NT2/D1 (cell line): ENCODE measurements at regions not wholly inside any gene's neighbourhood (a gene's known extent, or its start where the extent isn't known, plus 50 kb on each side); places are given as distances from the start of the nearest gene placed in this dataset.

ENCODE experiments used
- DNase-seq: peaks from one replicate; pipeline ENCODE4 v3.0.0-alpha.2; 2011; ENCODE audit warnings: low read depth, low spot score
- H3K27me3 ChIP-seq: 2 replicates; pipeline ENCODE4 v1.6.0; 2011; ENCODE audit warnings: mild to moderate bottlenecking; ENCODE audit not compliant: insufficient read length, insufficient read depth
- H3K36me3 ChIP-seq: 2 replicates; pipeline ENCODE4 v1.6.1; 2011; ENCODE audit warnings: mild to moderate bottlenecking, low read length, mixed read lengths; ENCODE audit not compliant: insufficient read depth, insufficient read length
- H3K4me1 ChIP-seq: 2 replicates; pipeline ENCODE4 v1.5.1; 2011; ENCODE audit not compliant: insufficient read depth, insufficient read length
- H3K4me3 ChIP-seq: 2 replicates; pipeline ENCODE4 v1.5.1; 2011; ENCODE audit warnings: low read depth; ENCODE audit not compliant: insufficient read length
- H3K9ac ChIP-seq: 2 replicates; pipeline ENCODE4 v1.6.0; 2011; ENCODE audit warnings: low read depth; ENCODE audit not compliant: insufficient read length
- H3K9me3 ChIP-seq: 2 replicates; pipeline ENCODE4 v1.5.1; 2011; ENCODE audit warnings: mild to moderate bottlenecking, low read length; ENCODE audit not compliant: insufficient read depth
- SUZ12 ChIP-seq: IDR thresholded peaks from 2 replicates; pipeline ENCODE4 v1.6.1; 2011; ENCODE audit not compliant: insufficient read length, insufficient read depth; ENCODE audit errors: extremely low read depth
- YY1 ChIP-seq: IDR thresholded peaks from 2 replicates; pipeline ENCODE4 v1.6.1; 2011; ENCODE audit not compliant: insufficient read length, insufficient read depth
- ZNF274 ChIP-seq: IDR thresholded peaks from 2 replicates; pipeline ENCODE4 v1.6.1; 2011; ENCODE audit warnings: mild to moderate bottlenecking, low read depth, low read length

- Histone ChIP-seq H3K9ac (no peak overlapping the region), H3K27me3 (no peaks in the 10 kb centered on the region), H3K9me3 (peaks cover 22% of the 10 kb centered on the region), H3K4me3 (no peak overlapping the region), H3K4me1 (no peaks in the 10 kb centered on the region), H3K36me3 (no peaks in the 10 kb centered on the region)
- TF ChIP-seq YY1 (no peak), SUZ12 (no peak)
- DNase-seq, result no peak
Observed at GRCh38 chr12:65703176-65703575, 121.1 kb upstream of the HMGA2 start.

- no peak overlapping the region for H3K9ac ChIP-seq
- H3K9me3 ChIP-seq, result peaks cover 22% of the 10 kb centered on the region
- no peaks in the 10 kb centered on the region for H3K4me1 ChIP-seq
- no peak for TF ChIP-seq SUZ12
- no peak for TF ChIP-seq ZNF274
- no peak for TF ChIP-seq YY1
- no peaks in the 10 kb centered on the region for H3K36me3 ChIP-seq
- H3K27me3 ChIP-seq, result no peaks in the 10 kb centered on the region
- H3K4me3 ChIP-seq, result no peak overlapping the region
- no peak for DNase-seq
Observed at GRCh38 chr12:65705380-65705876, 118.9 kb upstream of the HMGA2 start.

- H3K9ac ChIP-seq, result no peak overlapping the region
- no peak for DNase-seq
- H3K4me3 ChIP-seq, result no peak overlapping the region
- H3K36me3 ChIP-seq, result no peaks in the 10 kb centered on the region
- H3K27me3 ChIP-seq, result no peaks in the 10 kb centered on the region
- TF ChIP-seq ZNF274 (no peak), SUZ12 (no peak), YY1 (no peak)
- no peaks in the 10 kb centered on the region for H3K4me1 ChIP-seq
- peaks cover 22% of the 10 kb centered on the region for H3K9me3 ChIP-seq
Observed at GRCh38 chr12:65707051-65707450, 117.2 kb upstream of the HMGA2 start.

- no peak for TF ChIP-seq YY1
- TF ChIP-seq SUZ12, result no peak
- no peak for TF ChIP-seq ZNF274
Observed at GRCh38 chr12:65712260-65713004, 111.9 kb upstream of the HMGA2 start.

GRCh38 chr12:65715961-65716360 lies 108.3 kb upstream of the HMGA2 start:
- H3K27me3 ChIP-seq, result no peaks in the 10 kb centered on the region
- TF ChIP-seq SUZ12 (no peak), ZNF274 (no peak), YY1 (no peak)
- no peak overlapping the region for H3K9ac ChIP-seq
- H3K4me3 ChIP-seq, result no peak overlapping the region
- no peaks in the 10 kb centered on the region for H3K4me1 ChIP-seq
- H3K36me3 ChIP-seq, result no peaks in the 10 kb centered on the region
- no peak for DNase-seq
- H3K9me3 ChIP-seq, result no peaks in the 10 kb centered on the region

More at GRCh38 chr12:65712260-65713004, 111.9 kb upstream of the HMGA2 start:
- DNase-seq, result no peak
- H3K4me1 ChIP-seq, result no peaks in the 10 kb centered on the region
- H3K9ac ChIP-seq, result no peak overlapping the region
- H3K36me3 ChIP-seq, result no peaks in the 10 kb centered on the region
- no peaks in the 10 kb centered on the region for H3K9me3 ChIP-seq
- H3K27me3 ChIP-seq, result no peaks in the 10 kb centered on the region
- no peak overlapping the region for H3K4me3 ChIP-seq

GRCh38 chr12:65720136-65721130 lies 103.8 kb upstream of the HMGA2 start:
- H3K9me3 ChIP-seq, result no peaks in the 10 kb centered on the region
- TF ChIP-seq ZNF274 (no peak), YY1 (no peak), SUZ12 (no peak)
- no peak for DNase-seq
- no peak overlapping the region for H3K4me3 ChIP-seq
- no peaks in the 10 kb centered on the region for H3K36me3 ChIP-seq
- H3K4me1 ChIP-seq, result no peaks in the 10 kb centered on the region
- no peak overlapping the region for H3K9ac ChIP-seq
- no peaks in the 10 kb centered on the region for H3K27me3 ChIP-seq

GRCh38 chr12:65721541-65722190 lies 102.6 kb upstream of the HMGA2 start:
- no peaks in the 10 kb centered on the region for H3K36me3 ChIP-seq
- H3K9me3 ChIP-seq, result no peaks in the 10 kb centered on the region
- no peak overlapping the region for H3K9ac ChIP-seq
- H3K4me1 ChIP-seq, result no peaks in the 10 kb centered on the region
- no peak for DNase-seq
- TF ChIP-seq ZNF274, result no peak
- no peak for TF ChIP-seq SUZ12
- TF ChIP-seq YY1, result no peak
- no peak overlapping the region for H3K4me3 ChIP-seq
- no peaks in the 10 kb centered on the region for H3K27me3 ChIP-seq
